CD4-positive, alpha-beta T cell treated with Interleukin-6 for 4 hours (primary cell): ENCODE measurements at regions not wholly inside any gene's neighbourhood (a gene's known extent, or its start where the extent isn't known, plus 50 kb on each side); places are given as distances from the start of the nearest gene placed in this dataset.
A peak's percentile ranks its signal among the peaks of the same experiment; 100 is the strongest.
"Not testable (repeated sequence)": the region's sequence is repeated elsewhere in the genome, so short reads cannot be mapped to it uniquely, and the experiment has no call there.

Source experiments
- DNase-seq: peaks from one replicate; pipeline ENCODE4 v3.0.0-alpha.2; 2020; ENCODE audit warnings: mixed read lengths

DNA sequence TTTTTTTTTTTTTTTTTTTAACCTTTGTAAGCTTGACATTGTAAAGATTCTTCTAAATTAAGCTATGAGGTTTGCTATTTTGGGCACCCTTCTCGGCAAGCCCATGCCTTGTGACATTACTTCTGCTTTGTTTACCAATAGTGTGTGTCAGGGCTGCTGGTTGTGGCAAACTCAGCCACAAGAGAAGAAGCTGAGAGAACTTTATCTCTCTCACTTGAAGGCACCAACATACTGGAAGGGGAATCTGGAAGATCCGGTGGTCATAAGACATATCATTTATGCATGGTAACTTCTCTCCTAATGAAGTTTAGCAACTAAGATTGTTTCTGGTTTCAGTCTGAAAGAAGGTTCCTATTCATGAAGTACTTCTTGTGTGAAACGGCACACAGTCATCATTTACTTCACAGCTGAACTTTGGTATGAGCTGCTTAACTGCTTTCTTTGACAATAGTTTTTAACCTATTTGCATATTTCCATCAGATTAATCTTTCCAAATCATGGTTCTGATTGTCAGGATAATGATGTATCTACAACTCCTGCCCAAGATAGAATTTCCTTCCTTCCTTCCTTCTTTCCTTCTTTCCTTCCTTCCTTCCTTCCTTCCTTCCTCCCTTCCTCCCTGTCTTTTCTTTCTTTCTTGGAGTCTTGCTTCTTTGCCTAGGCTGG is 189.3 kb downstream of the NFKBIZ start:
- no peak for DNase-seq

DNA sequence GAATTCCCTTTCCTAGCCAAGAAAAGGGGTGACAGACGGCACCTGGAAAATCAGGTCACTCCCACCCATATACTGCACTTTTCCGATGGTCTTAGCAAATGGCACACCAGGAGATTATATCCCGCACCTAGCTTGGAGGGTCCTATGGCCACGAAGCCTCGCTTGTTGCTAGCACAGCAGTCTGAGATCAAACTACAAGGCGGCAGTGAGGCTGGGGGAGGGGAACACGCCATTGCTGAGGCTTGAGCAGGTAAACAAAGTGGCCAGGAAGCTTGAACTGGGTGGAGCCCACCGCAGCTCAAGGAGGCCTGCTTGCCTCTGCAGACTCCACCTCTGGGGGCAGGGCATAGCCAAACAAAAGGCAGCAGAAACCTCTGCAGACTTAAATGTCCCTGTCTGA is 190.8 kb downstream of the NFKBIZ start:
- DNase-seq, result not testable (repeated sequence)

DNA sequence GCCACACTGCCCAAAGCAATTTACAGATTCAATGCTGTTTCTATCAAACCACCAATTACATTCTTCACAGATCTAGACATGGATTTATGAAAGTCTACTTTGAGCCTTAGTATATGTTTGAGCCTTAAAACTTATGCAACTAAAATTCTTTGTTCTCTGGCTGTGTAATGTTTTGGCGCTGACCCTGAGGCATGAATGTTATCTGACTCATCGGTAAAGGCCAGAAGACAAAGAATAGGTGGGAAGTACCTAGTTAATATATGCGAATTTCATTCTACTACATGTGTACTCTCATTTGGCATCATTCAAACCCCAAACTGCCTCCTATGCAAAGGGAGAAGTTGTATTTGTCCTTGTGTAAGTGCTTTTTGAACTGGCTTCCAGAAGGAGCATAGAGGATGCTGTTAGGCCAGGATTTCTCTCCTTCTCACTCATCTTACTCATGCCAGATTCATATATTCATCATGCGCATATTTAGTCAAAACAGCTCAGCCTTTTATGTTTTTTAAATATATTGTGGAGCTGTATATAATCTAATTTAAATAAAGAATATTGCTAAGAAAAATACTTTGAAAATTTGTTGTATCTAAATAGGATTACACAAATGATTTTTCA is 204.2 kb downstream of the NFKBIZ start:
- no peak for DNase-seq

DNA sequence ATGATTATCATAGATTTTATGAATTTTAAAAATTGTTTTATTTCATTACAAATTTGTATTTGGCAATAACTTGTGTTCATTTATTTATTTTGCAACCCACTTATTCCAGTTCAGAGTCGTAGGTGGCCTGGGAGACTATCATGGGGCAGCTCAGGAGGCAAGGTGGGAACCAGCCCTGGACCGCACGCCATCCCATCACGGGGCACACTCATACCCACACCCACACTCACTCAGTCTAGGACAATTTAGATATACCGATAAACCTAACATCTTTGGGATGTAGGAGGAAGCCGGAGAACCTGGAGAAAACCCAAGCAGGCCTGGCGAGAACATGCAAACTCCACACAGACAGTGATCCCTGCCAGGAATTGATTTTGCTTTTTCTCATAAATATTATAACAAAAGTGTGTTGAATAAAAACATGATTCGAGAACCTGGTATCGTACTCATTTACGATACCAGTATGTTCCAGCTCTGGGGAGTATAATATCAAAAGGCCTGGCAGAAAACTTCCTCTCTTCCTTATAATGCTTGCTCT is 205.3 kb downstream of the NFKBIZ start:
- DNase-seq, result no peak

DNA sequence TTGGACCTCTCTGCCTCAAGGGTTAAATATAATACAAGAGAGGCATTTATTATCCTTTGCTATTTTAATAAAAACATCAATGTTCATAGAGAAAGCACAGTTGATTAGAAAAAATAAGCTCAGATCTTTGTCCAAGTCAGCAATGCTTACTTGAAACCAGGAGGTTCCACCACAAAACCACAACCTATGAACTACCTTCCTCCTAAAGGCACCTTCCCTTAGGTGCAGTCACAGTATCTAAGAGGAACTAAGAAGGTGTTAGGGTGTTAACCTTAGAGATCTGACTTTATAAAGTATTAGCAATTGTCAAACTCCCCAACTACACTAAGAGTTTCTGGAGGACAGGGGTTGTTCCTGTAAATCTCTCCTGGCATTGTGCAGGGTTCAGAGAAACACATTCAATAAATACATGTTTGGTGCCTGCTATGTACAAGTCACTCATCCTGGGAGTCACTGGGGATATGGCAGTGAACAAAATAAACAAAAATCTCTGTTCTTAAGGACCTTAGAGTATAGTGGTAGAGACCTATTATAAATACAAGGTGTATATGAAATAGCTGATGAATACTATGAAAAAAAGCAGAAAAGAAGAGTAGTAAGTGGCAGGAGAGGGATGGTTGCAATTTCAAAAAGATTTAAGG is 208.6 kb downstream of the NFKBIZ start:
- peak; percentile 40 for DNase-seq

DNA sequence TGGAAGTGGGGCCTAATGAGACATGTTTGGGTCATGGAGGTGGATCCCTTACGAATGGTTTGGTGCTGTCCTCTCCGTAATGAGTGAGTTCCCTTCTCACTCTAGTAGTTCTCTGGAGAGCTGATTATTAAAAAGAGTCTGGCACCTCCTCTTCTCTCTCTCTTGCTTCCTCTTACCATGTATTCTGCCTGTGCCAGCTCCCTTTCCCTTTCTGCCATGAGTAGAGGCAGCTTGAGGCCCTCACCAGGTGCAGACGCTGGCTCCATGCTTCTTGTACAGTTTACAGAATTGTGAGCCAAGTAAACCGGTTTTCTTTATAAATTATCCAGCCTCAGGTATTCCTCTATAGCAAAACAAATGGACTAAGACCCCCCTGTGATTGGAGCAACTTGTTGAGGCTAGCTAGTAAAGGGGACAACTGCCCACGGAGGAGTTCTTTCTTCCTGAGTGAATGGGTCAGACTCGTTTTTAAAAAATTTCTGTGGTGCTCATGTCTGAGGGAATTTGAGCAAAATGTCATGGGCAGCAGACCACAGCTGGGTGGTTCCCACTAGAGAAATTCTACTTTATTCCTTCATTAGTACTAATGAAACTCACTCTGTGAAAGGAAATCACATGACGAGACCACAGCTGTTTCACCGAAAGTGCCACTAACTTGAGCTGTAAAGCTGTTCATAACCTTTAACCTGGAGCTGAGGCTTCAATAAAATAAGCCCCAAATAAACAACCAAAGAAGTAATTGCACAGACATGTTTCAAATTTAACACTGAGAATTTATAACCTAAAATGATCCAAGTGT is 210.0 kb downstream of the NFKBIZ start:
- peak; percentile 18 for DNase-seq

DNA sequence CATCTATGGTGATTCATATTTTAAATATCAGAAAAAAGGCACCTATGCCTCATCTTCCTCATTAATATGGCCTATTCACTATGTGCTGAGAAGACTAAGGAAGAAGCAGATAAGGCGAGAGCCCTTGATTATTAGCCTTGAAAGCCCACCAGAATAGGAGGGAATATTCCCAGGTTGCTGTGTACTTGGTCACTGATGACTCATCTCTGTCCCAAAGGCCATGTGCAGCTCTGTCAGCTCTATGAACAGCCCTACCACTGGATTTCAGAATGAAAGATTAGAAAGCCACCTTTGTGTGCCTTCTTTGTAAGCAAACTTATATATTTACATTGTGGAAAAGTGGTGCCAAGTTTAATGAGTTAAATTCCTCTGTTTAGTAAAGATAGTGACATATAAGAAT is 211.5 kb downstream of the NFKBIZ start:
- no peak for DNase-seq

DNA sequence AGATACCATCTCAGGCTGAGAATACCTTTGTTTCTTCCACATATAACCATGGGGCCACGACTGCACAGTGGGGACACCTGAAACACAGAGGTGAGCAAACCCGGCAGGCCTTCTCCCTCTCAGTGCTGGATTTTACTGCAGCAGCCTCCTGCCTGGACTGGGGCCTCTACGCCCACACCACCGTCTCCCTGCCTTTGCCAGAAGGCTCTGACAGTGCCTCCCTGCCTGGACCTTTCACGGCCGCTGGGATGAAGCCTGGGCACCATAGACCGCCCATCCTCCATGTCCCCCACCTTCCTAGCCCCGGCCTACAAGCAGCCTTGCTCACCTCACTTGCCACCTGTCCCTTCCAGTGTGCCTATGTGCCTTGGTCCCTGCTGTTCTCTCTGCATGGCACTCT is 214.3 kb downstream of the NFKBIZ start:
- DNase-seq, result no peak

DNA sequence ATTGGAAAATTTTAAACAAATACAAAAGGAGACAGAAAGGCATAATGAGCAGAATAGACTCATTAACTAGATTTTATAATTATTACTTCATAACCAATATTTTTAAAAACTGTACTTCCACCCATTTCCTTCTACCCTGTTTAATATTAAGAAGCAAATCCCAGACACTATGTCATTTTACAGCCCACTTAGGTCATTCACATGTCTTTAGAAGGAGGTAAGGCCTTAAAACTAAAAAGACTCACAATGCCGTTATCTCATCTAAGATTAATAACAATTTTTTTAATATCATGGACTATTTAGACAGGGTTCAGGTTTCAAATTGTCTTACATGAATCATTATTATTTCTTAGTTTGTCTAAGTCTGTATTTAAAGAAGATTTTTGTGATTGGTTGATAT is 217.2 kb downstream of the NFKBIZ start:
- DNase-seq, result no peak

DNA sequence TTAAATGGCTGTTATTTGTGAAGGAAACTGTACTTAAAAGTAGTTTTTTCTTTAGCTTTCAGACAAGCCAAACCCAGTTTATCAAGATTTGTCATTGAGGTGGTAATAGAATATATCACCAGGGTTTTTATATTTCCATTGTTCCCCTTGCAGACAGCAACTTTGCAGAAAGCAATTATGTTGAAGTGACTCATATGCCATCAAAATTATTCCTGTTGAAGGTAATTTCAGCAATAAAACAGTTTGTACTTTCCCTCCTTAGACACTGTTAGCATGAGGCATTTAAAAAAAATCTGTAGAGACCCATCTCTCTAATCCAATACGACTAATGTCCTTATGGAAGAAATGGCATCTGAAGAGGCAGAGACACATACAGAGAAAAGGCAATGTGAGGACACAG is 219.0 kb downstream of the NFKBIZ start:
- no peak for DNase-seq

DNA sequence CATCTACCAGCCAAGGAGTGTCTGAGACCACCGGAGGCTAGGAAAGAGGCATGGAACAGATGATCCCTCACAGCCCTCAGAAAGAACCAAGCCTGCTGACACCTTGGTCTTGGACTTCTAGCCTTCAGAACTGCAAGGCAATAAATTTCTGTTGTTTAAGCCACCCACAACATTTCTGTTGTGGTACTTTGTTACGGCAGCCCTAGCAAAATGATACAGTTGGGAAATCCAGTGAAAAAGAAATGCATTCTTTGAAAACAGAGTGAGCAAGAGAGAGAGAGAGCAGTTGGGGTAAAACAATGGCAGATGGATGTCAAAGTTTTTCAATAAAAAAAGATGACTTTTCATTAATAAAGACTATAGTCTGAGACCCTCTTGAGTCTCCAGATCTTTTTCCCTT is 219.4 kb downstream of the NFKBIZ start:
- no peak for DNase-seq

DNA sequence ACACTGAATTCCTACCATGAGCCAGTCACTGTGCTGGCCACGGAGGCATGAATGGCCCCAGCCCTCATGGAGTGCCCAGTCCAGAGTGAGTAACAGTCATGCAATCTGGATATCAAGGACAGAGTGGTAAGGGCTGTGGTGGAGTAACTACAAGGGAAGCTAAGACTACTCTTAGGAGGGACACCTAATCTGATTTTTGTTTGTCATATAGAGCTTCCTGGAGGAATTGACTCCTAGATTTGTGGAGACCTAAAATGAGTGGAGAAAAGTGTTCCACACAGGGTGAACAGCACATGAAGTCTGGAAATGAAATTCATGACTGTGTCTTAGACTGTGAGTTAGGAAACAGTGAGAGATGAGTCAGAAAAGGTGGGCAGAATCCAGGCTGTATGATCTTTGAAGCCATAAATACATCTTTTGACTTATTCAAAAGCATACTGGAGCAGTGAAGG is 219.9 kb downstream of the NFKBIZ start:
- no peak for DNase-seq

DNA sequence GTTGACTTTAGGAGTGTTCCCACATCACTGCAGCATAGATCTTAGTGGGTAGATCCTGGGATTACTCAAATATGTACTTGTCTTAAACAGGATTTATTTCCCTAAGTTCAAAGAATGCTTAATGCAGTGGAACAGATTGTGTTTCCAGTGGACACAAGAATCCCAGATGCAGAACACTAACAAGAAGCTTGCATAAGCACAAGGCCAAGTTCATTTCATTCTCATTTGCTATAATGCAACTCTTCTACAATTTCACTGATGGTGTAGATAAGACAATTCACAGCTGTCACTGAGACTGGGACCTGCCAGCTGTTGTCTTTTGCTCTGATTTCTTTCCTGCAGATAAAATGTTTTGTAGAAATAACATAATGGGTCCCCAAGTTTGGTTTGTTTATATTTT is 225.6 kb downstream of the NFKBIZ start:
- DNase-seq, result no peak

DNA sequence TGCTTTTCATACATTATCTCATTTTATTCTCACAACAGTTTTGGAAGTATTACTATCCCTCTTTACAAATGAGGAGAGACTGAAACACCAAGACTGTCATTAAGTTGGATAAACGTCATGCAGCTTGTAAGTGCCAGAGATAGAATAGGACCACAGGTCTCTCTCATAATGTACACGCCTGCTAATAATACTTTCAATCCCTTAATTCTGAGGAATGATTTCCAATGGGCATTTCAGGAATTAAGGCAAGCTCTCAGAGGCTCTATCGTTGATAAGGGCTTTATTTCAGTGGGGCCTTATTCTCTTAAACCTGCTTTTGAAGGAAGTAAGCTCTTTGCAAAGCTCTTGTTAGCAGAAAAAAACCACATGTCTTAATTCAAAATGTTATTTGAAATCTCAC is 229.1 kb downstream of the NFKBIZ start:
- DNase-seq, result no peak

DNA sequence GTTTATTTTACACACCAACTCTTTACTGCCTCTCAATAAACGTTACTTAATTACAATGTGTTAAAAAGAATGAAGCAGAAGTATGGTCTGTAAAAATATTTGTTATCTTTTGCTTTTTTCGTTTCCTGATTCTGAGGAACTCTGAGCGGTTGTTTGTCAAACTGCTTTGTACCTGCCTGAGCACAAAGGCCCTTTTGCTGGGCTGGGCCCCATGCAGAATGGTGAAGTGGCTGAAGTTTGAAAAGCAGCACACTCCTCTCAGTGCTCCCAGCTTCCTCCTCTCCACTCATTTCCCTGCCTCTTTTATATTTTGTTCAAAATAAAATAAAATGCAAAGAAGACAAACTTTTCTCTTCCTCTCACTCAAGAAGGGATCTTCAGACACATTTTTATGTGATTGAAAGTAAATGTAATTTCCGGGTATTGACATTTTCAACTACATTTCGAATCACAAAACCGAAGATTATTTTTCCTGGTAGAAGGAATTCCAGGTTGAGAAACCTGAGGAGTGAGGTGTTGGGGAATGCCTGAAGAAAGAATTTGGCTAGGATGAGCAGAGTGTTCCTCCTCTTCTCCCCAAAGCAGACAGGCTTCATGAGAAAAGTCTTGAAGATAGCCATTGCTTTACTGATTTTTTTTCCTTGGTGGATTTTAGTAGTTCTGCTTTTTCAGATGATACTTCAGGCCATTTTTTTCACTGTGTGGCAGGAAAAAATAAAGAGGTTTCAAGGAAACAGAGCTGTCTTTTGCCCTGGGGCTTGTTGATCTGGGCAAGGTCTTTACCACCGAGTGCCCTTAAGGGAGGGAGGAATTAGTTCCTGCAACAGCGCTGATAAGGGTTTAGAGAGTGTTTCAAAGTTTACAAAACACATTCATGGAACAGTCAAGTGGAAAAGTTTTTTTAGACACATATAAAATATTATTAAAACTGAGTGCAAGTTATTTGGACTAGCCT is 229.8 kb downstream of the NFKBIZ start:
- DNase-seq, result peak; percentile 65

DNA sequence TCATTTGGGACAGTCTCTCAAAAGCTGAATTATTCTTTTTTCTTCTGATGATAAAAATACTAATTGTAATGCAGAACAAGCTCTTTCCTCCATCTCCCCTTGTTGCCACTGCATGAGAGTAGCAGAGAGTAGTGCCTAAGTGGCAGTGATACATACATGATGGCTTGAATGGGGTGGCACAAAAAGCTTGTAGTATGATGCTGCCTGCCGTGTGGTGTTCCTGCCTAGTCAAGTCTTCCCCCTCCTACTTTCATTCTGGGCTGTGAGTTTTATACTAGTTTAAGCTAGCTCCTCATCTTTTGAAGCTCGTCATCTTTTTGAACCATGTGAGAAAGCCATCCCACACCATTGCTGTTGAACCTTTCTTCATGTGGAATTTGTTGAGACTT is 230.5 kb downstream of the NFKBIZ start:
- DNase-seq, result peak; percentile 39

DNA sequence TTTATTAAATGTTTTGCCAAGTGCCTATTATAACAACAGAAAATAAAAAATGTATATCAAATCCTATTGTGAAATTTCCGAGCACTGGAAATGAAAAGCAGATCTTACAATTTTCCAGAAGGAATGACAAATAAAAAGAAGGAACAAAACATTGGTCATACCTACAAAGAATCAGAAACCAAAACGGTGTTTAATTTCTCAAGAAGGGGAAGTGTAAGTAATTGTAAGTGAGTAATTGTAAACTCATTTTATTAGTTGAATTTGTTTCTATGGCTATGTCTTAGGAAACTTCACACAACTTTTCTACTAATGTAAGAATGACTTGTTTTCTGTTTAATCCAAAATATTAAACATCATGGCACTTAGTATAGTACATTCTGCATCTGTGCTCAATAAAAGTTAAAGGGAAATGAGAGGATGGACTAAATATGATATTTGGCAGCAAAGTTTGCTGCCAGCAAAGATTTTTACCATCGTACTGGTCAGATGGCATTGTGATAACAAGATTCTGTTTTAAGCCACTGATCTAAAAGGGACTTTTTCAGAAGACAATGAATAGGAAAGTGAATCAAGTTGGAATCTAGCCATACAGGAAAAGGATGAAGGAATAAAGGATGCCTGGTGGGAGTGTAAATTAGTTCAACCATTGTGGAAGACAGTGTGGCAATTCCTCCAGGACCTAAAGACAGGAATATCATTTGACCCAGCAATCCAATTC is 232.4 kb downstream of the NFKBIZ start:
- DNase-seq, result no peak

DNA sequence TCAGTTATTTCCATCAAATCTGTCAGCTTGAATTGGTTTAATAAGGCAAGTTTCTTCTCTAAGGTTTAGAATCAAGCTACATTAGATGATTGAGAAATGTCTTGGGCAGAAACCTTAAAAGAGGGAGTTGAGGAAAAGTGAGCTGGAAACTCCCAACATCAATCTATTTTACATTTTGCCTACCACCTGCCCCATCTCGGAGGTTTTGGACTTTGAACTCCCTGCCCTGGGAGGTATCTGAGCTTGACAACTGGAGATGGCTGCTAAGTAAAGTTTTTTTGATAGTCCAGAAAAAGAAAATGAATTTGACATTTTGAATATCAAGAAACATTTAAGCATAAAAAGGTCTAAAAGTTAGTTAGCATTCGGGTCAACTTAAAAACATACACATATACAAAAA is 234.2 kb downstream of the NFKBIZ start:
- no peak for DNase-seq

DNA sequence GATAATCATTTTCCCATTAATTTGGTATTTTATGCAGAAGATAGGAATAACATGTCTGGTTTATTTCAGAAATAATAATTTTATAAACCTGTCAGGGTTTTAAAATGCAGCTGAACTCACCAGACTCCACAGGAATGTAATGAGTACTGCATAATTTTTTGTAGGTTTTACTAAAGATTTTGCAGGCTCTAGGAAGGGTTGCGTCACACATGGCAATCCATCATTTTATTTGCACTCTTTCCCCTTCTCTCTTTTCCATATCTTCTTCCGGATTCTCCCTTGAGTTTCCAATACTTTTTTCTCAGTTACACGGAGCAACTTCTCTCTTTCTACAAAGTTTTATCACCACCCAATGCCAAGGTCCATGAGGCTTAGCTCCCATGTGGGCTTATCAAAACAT is 234.7 kb downstream of the NFKBIZ start:
- DNase-seq, result no peak

DNA sequence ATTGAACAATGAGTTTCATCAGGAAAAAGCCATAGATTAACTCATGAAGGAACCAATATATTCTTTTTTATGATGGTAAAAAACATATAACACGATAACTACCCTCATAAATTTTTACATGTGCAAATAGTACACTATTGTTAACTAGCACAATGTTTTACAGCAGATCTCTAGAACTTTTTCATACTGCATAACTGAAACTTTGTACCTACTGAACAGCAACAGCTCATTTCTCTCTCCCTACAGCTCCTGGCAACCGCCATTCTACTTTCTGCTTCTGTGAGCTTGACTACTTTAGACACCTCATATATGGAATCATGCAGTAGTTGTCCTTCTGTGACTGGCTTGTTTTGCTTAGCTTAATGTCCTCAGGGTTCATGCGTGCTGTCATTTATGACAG is 235.4 kb downstream of the NFKBIZ start:
- no peak for DNase-seq

DNA sequence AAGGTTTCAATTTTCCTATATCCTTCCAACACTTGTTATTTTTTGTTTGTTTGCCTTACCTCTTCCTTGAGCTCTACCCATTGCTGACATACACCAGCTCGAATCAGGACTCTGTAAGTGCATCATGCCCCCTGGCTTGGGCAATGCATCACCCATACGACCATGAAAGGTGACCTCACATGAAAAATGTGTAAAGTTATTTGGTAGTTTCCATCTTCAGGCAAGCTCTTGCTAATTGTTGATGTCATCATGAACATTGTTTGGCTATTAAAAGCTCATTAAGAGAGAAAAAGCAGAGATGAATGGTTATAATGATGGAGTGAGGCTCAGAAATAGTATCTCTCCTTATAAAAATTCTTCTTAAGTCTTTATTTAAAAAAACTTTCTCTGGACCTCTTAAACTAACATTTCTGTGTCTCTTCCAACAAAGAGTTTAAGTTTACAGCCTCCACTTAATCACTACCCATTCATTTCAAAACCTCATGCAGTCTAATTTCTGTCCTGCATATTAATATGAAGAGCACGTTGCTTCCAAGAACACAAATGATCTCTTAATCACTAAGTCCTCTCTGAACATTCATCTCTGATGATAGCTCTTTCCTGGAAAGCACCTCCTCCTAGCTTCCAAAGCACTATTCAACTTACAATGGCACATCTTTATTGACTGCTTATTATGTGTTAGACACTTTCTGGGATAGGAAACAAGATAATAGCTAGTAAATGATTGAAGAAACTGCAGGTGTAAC is 236.3 kb downstream of the NFKBIZ start:
- no peak for DNase-seq
